GM12892 (cell line): ENCODE measurements at regions not wholly inside any gene's neighbourhood (a gene's known extent, or its start where the extent isn't known, plus 50 kb on each side); places are given as distances from the start of the nearest gene placed in this dataset.

Experiments used
- POLR2A ChIP-seq: IDR thresholded peaks from 2 replicates; pipeline ENCODE4 v1.6.1; 2011; ENCODE audit warnings: low read depth, low read length, control low read depth
- POLR2AphosphoS5 ChIP-seq: IDR thresholded peaks from 2 replicates; pipeline ENCODE4 v1.6.1; 2011; ENCODE audit warnings: low read depth, low read length, control low read depth
- TAF1 ChIP-seq: IDR thresholded peaks from 2 replicates; pipeline ENCODE4 v1.6.1; 2011; ENCODE audit warnings: low read depth, mild to moderate bottlenecking, control low read depth, low read length, borderline replicate concordance

DNA sequence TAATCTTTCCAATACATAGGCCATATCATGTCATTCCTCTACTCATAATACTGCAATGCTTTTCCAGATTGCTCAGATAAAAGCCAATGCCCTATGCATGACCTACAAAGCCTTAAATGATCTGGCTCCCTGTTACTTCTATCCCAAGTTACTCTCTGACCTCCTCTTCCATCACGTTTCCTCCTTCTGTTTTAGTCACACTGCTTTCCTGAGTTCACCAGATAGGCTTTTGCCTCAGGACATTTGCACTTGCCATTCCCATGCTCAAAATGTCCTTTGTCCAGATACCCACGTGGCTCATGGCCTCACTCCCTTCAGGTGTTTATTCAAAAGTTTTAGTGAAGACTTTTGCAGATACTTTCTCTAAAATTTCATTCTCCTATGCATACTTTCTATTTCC is 138.7 kb upstream of the PRICKLE1 start:
- TF ChIP-seq POLR2AphosphoS5 = no peak
- TF ChIP-seq TAF1 = no peak
- no peak for TF ChIP-seq POLR2A
